22Rv1 (cell line): ENCODE measurements at regions not wholly inside any gene's neighbourhood (a gene's known extent, or its start where the extent isn't known, plus 50 kb on each side); places are given as distances from the start of the nearest gene placed in this dataset.

Source experiments
- CTCF ChIP-seq: fragments of 450-650 bp; IDR thresholded peaks from 2 replicates; pipeline ENCODE4 v1.5.1; 2017; ENCODE audit warnings: mild to moderate bottlenecking
- ZFX ChIP-seq: fragments of 450-650 bp; IDR thresholded peaks from 2 replicates; pipeline ENCODE4 v1.6.1; 2017; ENCODE audit warnings: antibody characterized with exemption, borderline replicate concordance

- TF ChIP-seq CTCF, result no peak
- TF ChIP-seq ZFX, result no peak
Observed at GRCh38 chr17:73867056-73867455, 222.8 kb upstream of the SDK2 start.
